ENCODE measurements at regions not wholly inside any gene's neighbourhood (a gene's known extent, or its start where the extent isn't known, plus 50 kb on each side); places are given as distances from the start of the nearest gene placed in this dataset.

DNA sequence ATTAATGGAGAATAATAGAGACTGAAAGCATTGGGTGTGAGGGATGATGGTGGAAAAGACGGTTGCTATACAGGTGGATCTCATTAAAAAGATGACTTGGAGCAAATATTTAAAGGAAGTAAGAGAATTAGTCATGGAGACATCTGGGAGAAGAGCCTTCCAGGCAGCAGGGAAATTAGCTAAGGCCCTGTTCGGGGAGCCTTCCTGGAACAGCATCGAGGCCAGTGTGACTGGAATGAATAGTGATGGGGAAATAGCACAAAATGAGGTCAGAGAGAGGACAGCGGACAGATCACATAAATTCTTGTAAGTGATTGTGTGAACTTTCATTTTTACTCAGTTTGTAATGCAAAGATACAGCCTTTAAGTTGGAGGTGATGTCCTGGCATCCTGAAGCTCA is 842.3 kb downstream of the SLC6A15 start:
- no peak overlapping the region for H3K27ac ChIP-seq (ENCODE audit: control insufficient read depth, insufficient read depth, low read length)
- no peaks in the 10 kb centered on the region for H3K9me1 ChIP-seq (ENCODE audit: control insufficient read depth, extremely low read depth, insufficient read depth, low read length)
- no peaks in the 10 kb centered on the region for H3K9me3 ChIP-seq (ENCODE audit: control insufficient read depth, low read depth, low read length)
- H4K20me1 ChIP-seq (ENCODE audit: control insufficient read depth, extremely low read depth, insufficient read depth, low read length) = no peaks in the 10 kb centered on the region
- no peak overlapping the region for H3K4me2 ChIP-seq (ENCODE audit: control insufficient read depth, extremely low read depth, insufficient read depth, low read depth, low read length)
- FAIRE-seq (no peak), DNase-seq (ENCODE audit: low read depth, low spot score) (no peak)
- TF ChIP-seq EZH2 (IDR thresholded peaks at IDR 0.05; ENCODE audit: low read length) = no peak
- TF ChIP-seq, protein P1, sequence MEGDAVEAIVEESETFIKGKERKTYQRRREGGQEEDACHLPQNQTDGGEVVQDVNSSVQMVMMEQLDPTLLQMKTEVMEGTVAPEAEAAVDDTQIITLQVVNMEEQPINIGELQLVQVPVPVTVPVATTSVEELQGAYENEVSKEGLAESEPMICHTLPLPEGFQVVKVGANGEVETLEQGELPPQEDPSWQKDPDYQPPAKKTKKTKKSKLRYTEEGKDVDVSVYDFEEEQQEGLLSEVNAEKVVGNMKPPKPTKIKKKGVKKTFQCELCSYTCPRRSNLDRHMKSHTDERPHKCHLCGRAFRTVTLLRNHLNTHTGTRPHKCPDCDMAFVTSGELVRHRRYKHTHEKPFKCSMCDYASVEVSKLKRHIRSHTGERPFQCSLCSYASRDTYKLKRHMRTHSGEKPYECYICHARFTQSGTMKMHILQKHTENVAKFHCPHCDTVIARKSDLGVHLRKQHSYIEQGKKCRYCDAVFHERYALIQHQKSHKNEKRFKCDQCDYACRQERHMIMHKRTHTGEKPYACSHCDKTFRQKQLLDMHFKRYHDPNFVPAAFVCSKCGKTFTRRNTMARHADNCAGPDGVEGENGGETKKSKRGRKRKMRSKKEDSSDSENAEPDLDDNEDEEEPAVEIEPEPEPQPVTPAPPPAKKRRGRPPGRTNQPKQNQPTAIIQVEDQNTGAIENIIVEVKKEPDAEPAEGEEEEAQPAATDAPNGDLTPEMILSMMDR (optimal IDR thresholded peaks at IDR 0.05 in 1 of 3, IDR thresholded peaks at IDR 0.05 in 1 of 3, conservative IDR thresholded peaks at IDR 0.05 in 1 of 3; ENCODE audit: extremely low read depth in 1 of 3, insufficient read depth in 2 of 3, low read length in 3 of 3) = no peak
- H3K9ac ChIP-seq (ENCODE audit: control insufficient read depth, extremely low read depth, insufficient read depth, low read length) = no peak overlapping the region
- no peaks in the 10 kb centered on the region for H3K27me3 ChIP-seq (ENCODE audit: control insufficient read depth, extremely low read depth, insufficient read depth, low read length)
- no peak overlapping the region for H3K4me3 ChIP-seq (ENCODE audit: control insufficient read depth in 2 of 3, extremely low read depth in 1 of 3, insufficient read depth in 2 of 3, low read depth in 1 of 3, low read length in 3 of 3)
- H3K4me1 ChIP-seq (ENCODE audit: control insufficient read depth, extremely low read depth, insufficient read depth, low read length) = no peaks in the 10 kb centered on the region
- dilution Hi-C loops (cut with MboI; ENCODE audit: extremely low pct_ligation_motif_present, low sequenced_read_pairs) = no loop called here
- no peaks in the 10 kb centered on the region for H3K36me3 ChIP-seq (ENCODE audit: control insufficient read depth in 2 of 2, extremely low read depth in 1 of 2, insufficient read depth in 2 of 2, low read length in 2 of 2)
- no peaks in the 10 kb centered on the region for H3K79me2 ChIP-seq (ENCODE audit: control insufficient read depth, insufficient read depth, low read length)
- no peak overlapping the region for H2AFZ ChIP-seq (ENCODE audit: control insufficient read depth, low read length)

DNA sequence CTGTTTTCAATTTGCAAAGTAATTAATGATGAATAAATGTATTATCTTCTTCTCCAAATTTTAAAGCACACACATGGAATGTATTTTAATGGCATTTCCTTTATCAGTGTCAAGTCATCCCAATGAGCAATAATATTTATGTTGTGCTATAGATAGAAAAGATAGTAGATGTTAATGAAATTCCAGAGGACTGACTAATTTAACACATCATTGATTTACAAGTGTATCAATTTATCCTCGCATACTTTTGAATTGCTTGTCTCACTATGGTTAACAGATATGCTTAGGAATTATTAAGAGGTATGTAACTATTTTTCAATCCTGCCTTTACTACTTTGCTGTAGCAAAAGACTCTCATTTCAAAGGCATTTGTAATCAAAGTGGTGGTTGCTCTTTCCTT is 842.9 kb downstream of the SLC6A15 start:
- Histone ChIP-seq H3K9me3 (ENCODE audit: control insufficient read depth, low read depth, low read length) (no peaks in the 10 kb centered on the region), H3K4me2 (ENCODE audit: control insufficient read depth, extremely low read depth, insufficient read depth, low read depth, low read length) (no peak overlapping the region), H3K9me1 (ENCODE audit: control insufficient read depth, extremely low read depth, insufficient read depth, low read length) (no peaks in the 10 kb centered on the region), H3K4me1 (ENCODE audit: control insufficient read depth, extremely low read depth, insufficient read depth, low read length) (no peaks in the 10 kb centered on the region), H3K79me2 (ENCODE audit: control insufficient read depth, insufficient read depth, low read length) (no peaks in the 10 kb centered on the region), H4K20me1 (ENCODE audit: control insufficient read depth, extremely low read depth, insufficient read depth, low read length) (no peaks in the 10 kb centered on the region), H2AFZ (ENCODE audit: control insufficient read depth, low read length) (no peak overlapping the region), H3K9ac (ENCODE audit: control insufficient read depth, extremely low read depth, insufficient read depth, low read length) (no peak overlapping the region), H3K27ac (ENCODE audit: control insufficient read depth, insufficient read depth, low read length) (no peak overlapping the region), H3K4me3 (ENCODE audit: control insufficient read depth in 2 of 3, extremely low read depth in 1 of 3, insufficient read depth in 2 of 3, low read depth in 1 of 3, low read length in 3 of 3) (no peak overlapping the region), H3K36me3 (ENCODE audit: control insufficient read depth in 2 of 2, extremely low read depth in 1 of 2, insufficient read depth in 2 of 2, low read length in 2 of 2) (no peaks in the 10 kb centered on the region), H3K27me3 (ENCODE audit: control insufficient read depth, extremely low read depth, insufficient read depth, low read length) (no peaks in the 10 kb centered on the region)
- no peak for FAIRE-seq
- no peak for TF ChIP-seq EZH2 (IDR thresholded peaks at IDR 0.05; ENCODE audit: low read length)
- TF ChIP-seq, protein P1 (optimal IDR thresholded peaks at IDR 0.05 in 1 of 3, IDR thresholded peaks at IDR 0.05 in 1 of 3, conservative IDR thresholded peaks at IDR 0.05 in 1 of 3; ENCODE audit: extremely low read depth in 1 of 3, insufficient read depth in 2 of 3, low read length in 3 of 3) = no peak
- no peak for DNase-seq (ENCODE audit: low read depth, low spot score)
- dilution Hi-C loops (cut with MboI; ENCODE audit: extremely low pct_ligation_motif_present, low sequenced_read_pairs) = no loop called here

Data from keratinocyte (primary cell).